ENCODE measurements at regions not wholly inside any gene's neighbourhood (a gene's known extent, or its start where the extent isn't known, plus 50 kb on each side); places are given as distances from the start of the nearest gene placed in this dataset.
A peak's percentile ranks its signal among the peaks of the same experiment; 100 is the strongest.

- TF ChIP-seq CHD7 (IDR thresholded peaks at IDR 0.05; ENCODE audit: insufficient replicate concordance, low read length) (peak; percentile 33), KDM1A (IDR thresholded peaks at IDR 0.05; ENCODE audit: borderline replicate concordance, low read length) (no peak), RAD21 (IDR thresholded peaks at IDR 0.05 in 1 of 2, conservative IDR thresholded peaks at IDR 0.05 in 1 of 2; ENCODE audit: low read depth in 2 of 2, low read length in 2 of 2) (peak; percentile 73 to 79), CTCF (IDR thresholded peaks at IDR 0.05; ENCODE audit: control extremely low read depth in 1 of 3, insufficient read depth in 1 of 3, low read depth in 1 of 3, low read length in 3 of 3) (peak in 2 of 3 experiments; percentile 37 to 44; a peak in 2 of 4 replicates), JUND (IDR thresholded peaks at IDR 0.05; ENCODE audit: low read length) (no peak)
Measured at GRCh38 chr5:93800988-93801811, 59.8 kb upstream of the POU5F2 start (continued).

Measured in H1 (cell line).